ENCODE measurements at regions not wholly inside any gene's neighbourhood (a gene's known extent, or its start where the extent isn't known, plus 50 kb on each side); places are given as distances from the start of the nearest gene placed in this dataset.
"Not testable (repeated sequence)": the region's sequence is repeated elsewhere in the genome, so short reads cannot be mapped to it uniquely, and the experiment has no call there.

DNA sequence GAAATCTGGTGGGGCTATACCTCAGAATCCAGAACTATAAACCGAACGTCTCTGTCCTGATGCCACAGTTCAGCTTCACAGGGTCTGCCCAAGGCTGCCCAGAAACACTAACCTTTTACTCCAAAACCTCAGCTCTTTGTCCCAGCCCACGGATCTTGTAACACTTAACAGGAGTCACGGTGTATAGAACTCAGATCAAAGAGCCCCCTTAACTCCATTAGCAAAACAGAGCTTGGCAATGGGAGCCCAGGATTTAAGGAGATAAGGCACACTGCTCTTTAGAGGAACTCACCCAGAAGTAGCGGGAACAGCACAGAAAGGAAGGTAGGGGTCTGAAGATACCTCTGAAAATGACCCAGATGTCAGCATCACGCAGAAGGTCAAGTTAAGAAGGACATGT, 68.8 kb upstream of the SOX14 start:
- H4K20me1 ChIP-seq (ENCODE audit: insufficient read depth) = no peaks in the 10 kb centered on the region
- TF ChIP-seq POLR2AphosphoS5 (IDR thresholded peaks at IDR 0.05) (no peak), TAF1 (IDR thresholded peaks at IDR 0.05; ENCODE audit: low read depth) (no peak), RAD21 (conservative IDR thresholded peaks at IDR 0.05) (no peak), SMC3 (conservative IDR thresholded peaks at IDR 0.05; ENCODE audit: poor library complexity) (no peak), MXI1 (conservative IDR thresholded peaks at IDR 0.05; ENCODE audit: poor library complexity, severe bottlenecking) (no peak), EP300 (conservative IDR thresholded peaks at IDR 0.05; ENCODE audit: poor library complexity, severe bottlenecking) (no peak), EZH2 (IDR thresholded peaks at IDR 0.05; ENCODE audit: borderline replicate concordance, insufficient read depth, low read length, poor library complexity, severe bottlenecking) (no peak)
- TF ChIP-seq, protein P1, sequence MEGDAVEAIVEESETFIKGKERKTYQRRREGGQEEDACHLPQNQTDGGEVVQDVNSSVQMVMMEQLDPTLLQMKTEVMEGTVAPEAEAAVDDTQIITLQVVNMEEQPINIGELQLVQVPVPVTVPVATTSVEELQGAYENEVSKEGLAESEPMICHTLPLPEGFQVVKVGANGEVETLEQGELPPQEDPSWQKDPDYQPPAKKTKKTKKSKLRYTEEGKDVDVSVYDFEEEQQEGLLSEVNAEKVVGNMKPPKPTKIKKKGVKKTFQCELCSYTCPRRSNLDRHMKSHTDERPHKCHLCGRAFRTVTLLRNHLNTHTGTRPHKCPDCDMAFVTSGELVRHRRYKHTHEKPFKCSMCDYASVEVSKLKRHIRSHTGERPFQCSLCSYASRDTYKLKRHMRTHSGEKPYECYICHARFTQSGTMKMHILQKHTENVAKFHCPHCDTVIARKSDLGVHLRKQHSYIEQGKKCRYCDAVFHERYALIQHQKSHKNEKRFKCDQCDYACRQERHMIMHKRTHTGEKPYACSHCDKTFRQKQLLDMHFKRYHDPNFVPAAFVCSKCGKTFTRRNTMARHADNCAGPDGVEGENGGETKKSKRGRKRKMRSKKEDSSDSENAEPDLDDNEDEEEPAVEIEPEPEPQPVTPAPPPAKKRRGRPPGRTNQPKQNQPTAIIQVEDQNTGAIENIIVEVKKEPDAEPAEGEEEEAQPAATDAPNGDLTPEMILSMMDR (IDR thresholded peaks at IDR 0.05; ENCODE audit: poor library complexity, severe bottlenecking) = no peak
- TF ChIP-seq, protein P2, sequence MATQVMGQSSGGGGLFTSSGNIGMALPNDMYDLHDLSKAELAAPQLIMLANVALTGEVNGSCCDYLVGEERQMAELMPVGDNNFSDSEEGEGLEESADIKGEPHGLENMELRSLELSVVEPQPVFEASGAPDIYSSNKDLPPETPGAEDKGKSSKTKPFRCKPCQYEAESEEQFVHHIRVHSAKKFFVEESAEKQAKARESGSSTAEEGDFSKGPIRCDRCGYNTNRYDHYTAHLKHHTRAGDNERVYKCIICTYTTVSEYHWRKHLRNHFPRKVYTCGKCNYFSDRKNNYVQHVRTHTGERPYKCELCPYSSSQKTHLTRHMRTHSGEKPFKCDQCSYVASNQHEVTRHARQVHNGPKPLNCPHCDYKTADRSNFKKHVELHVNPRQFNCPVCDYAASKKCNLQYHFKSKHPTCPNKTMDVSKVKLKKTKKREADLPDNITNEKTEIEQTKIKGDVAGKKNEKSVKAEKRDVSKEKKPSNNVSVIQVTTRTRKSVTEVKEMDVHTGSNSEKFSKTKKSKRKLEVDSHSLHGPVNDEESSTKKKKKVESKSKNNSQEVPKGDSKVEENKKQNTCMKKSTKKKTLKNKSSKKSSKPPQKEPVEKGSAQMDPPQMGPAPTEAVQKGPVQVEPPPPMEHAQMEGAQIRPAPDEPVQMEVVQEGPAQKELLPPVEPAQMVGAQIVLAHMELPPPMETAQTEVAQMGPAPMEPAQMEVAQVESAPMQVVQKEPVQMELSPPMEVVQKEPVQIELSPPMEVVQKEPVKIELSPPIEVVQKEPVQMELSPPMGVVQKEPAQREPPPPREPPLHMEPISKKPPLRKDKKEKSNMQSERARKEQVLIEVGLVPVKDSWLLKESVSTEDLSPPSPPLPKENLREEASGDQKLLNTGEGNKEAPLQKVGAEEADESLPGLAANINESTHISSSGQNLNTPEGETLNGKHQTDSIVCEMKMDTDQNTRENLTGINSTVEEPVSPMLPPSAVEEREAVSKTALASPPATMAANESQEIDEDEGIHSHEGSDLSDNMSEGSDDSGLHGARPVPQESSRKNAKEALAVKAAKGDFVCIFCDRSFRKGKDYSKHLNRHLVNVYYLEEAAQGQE (IDR thresholded peaks at IDR 0.05; ENCODE audit: borderline replicate concordance) = no peak
- H3K4me2 ChIP-seq (ENCODE audit: low read length) = no peak overlapping the region
- no peak overlapping the region for H3K4me3 ChIP-seq (ENCODE audit: low read length)
- no peaks in the 10 kb centered on the region for H3K9me3 ChIP-seq (ENCODE audit: low read length)
- H2AFZ ChIP-seq (ENCODE audit: low read depth, low read length) = no peak overlapping the region
- H3K9me2 ChIP-seq (ENCODE audit: insufficient read depth, low read length) = no peaks in the 10 kb centered on the region
- H3K79me2 ChIP-seq (replicated peaks; ENCODE audit: insufficient read depth, low read length) = no peaks in the 10 kb centered on the region
- no peaks in the 10 kb centered on the region for H3F3A ChIP-seq (ENCODE audit: insufficient read depth, low read length, poor library complexity, severe bottlenecking)
- no peaks in the 10 kb centered on the region for H3K27me3 ChIP-seq (ENCODE audit: insufficient read depth, low read depth, low read length)
- no peak overlapping the region for H3K9ac ChIP-seq (ENCODE audit: low read length)
- no peaks in the 10 kb centered on the region for H3K36me3 ChIP-seq (ENCODE audit: insufficient read depth, low read length)
- H3K27ac ChIP-seq (ENCODE audit: low read length) = no peak overlapping the region

DNA sequence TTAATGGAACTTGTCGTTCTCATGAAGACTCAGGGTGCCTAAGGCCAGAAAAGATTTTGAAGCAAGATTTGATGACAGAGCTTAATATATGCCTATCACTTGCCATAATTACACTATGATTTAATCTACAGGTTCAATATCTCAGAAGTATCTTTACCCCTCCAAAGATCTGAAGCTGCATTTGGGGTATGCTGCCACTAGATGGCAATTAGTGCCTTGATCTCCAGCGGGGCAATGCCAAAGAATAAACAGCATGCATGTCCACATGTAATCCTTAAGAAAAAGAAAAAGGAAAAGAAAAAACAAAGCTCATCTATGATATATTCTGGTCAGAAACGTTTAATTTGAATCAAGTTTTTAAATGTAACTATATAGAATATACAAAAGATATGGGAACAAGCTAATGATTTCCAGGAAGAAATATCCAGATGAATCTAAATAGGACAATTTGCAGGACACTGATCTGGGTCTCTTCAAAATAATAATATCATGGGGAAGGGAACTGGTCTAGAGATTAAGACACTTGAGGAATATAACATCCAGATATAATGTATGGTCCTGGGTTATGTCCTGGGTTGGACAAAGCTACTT, 55.0 kb upstream of the SOX14 start:
- H3K79me2 ChIP-seq (replicated peaks; ENCODE audit: insufficient read depth, low read length) = no peaks in the 10 kb centered on the region
- no peaks in the 10 kb centered on the region for H3K36me3 ChIP-seq (ENCODE audit: insufficient read depth, low read length)
- H3K27ac ChIP-seq (ENCODE audit: low read length) = no peak overlapping the region
- H3K27me3 ChIP-seq (ENCODE audit: insufficient read depth, low read depth, low read length) = no peaks in the 10 kb centered on the region
- no peak overlapping the region for H3K9ac ChIP-seq (ENCODE audit: low read length)
- TF ChIP-seq, protein P2 (IDR thresholded peaks at IDR 0.05; ENCODE audit: borderline replicate concordance) = no peak
- no peak for TF ChIP-seq EZH2 (IDR thresholded peaks at IDR 0.05; ENCODE audit: borderline replicate concordance, insufficient read depth, low read length, poor library complexity, severe bottlenecking)
- no peak for TF ChIP-seq TAF1 (IDR thresholded peaks at IDR 0.05; ENCODE audit: low read depth)
- TF ChIP-seq SMC3 (conservative IDR thresholded peaks at IDR 0.05; ENCODE audit: poor library complexity) = no peak
- no peak for TF ChIP-seq POLR2AphosphoS5 (IDR thresholded peaks at IDR 0.05)
- TF ChIP-seq, protein P1 (IDR thresholded peaks at IDR 0.05; ENCODE audit: poor library complexity, severe bottlenecking) = no peak
- TF ChIP-seq RAD21 (conservative IDR thresholded peaks at IDR 0.05) = no peak
- no peak for TF ChIP-seq EP300 (conservative IDR thresholded peaks at IDR 0.05; ENCODE audit: poor library complexity, severe bottlenecking)
- no peak overlapping the region for H3K4me2 ChIP-seq (ENCODE audit: low read length)
- no peak overlapping the region for H2AFZ ChIP-seq (ENCODE audit: low read depth, low read length)
- no peaks in the 10 kb centered on the region for H4K20me1 ChIP-seq (ENCODE audit: insufficient read depth)
- no peak overlapping the region for H3K4me3 ChIP-seq (ENCODE audit: low read length)
- H3K9me2 ChIP-seq (ENCODE audit: insufficient read depth, low read length) = no peaks in the 10 kb centered on the region
- H3K9me3 ChIP-seq (ENCODE audit: low read length) = no peaks in the 10 kb centered on the region
- H3F3A ChIP-seq (ENCODE audit: insufficient read depth, low read length, poor library complexity, severe bottlenecking) = no peaks in the 10 kb centered on the region

DNA sequence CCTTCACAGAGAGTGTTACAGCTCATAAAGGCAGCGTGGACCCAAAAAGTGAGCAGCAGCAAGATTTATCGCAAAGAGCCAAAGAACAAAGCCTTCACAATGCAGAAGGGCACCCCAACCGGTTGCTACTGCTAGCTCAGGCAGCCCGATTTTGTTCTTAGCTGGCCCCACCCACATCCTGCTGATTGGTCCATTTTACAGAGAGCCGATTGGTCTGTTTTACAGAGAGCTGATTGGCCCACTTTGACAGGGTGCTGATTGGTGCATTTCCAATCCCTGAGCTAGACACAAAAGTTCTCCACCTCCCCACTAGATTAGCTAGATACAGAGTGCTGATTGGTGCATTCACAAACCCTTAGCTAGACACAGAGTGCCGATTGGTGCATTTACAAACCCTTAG, 50.1 kb upstream of the SOX14 start:
- H3K27me3 ChIP-seq (ENCODE audit: insufficient read depth, low read depth, low read length); H3K4me2 ChIP-seq (ENCODE audit: low read length); H3K9ac ChIP-seq (ENCODE audit: low read length); H3K36me3 ChIP-seq (ENCODE audit: insufficient read depth, low read length); H3K9me2 ChIP-seq (ENCODE audit: insufficient read depth, low read length); H3F3A ChIP-seq (ENCODE audit: insufficient read depth, low read length, poor library complexity, severe bottlenecking); H3K9me3 ChIP-seq (ENCODE audit: low read length); H4K20me1 ChIP-seq (ENCODE audit: insufficient read depth); H3K79me2 ChIP-seq (replicated peaks; ENCODE audit: insufficient read depth, low read length); H3K27ac ChIP-seq (ENCODE audit: low read length); H2AFZ ChIP-seq (ENCODE audit: low read depth, low read length); H3K4me3 ChIP-seq (ENCODE audit: low read length): not testable (repeated sequence)

Data from neural cell (in vitro differentiated cells).